Brain pericyte (primary cell): ENCODE measurements at regions not wholly inside any gene's neighbourhood (a gene's known extent, or its start where the extent isn't known, plus 50 kb on each side); places are given as distances from the start of the nearest gene placed in this dataset.

Experiments used
- DNase-seq: peaks from one replicate; pipeline ENCODE4 v3.0.0-alpha.2; 2012; ENCODE audit warnings: low read depth, low spot score

GRCh38 chr13:106986687-106987426 is 418.9 kb upstream of the ARGLU1 start:
- no peak for DNase-seq

- DNase-seq = no peak
Observed at GRCh38 chr13:106986033-106986484, 418.1 kb upstream of the ARGLU1 start.

GRCh38 chr13:106985481-106985880 is 417.5 kb upstream of the ARGLU1 start:
- DNase-seq = no peak

- DNase-seq = no peak
Observed at GRCh38 chr13:106981051-106981450, 413.1 kb upstream of the ARGLU1 start.

GRCh38 chr13:106967391-106967790 is 399.5 kb upstream of the ARGLU1 start:
- no peak for DNase-seq

GRCh38 chr13:106963151-106963550 is 395.2 kb upstream of the ARGLU1 start:
- DNase-seq = no peak

- DNase-seq = no peak
Observed at GRCh38 chr13:106961651-106962050, 393.7 kb upstream of the ARGLU1 start.

GRCh38 chr13:106961216-106961615 is 393.3 kb upstream of the ARGLU1 start:
- no peak for DNase-seq

GRCh38 chr13:106958621-106959048 is 390.7 kb upstream of the ARGLU1 start:
- DNase-seq = no peak

GRCh38 chr13:106942563-106942962 is 374.6 kb upstream of the ARGLU1 start:
- DNase-seq = no peak

- DNase-seq = no peak
Observed at GRCh38 chr13:106941779-106942178, 373.8 kb upstream of the ARGLU1 start.

GRCh38 chr13:106927421-106927820 is 359.5 kb upstream of the ARGLU1 start:
- DNase-seq = no peak

- DNase-seq = no peak
Observed at GRCh38 chr13:106922384-106922783, 354.4 kb upstream of the ARGLU1 start.

- no peak for DNase-seq
Observed at GRCh38 chr13:106919638-106920037, 351.7 kb upstream of the ARGLU1 start.

GRCh38 chr13:106919133-106919532 is 351.2 kb upstream of the ARGLU1 start:
- no peak for DNase-seq

- DNase-seq = no peak
Observed at GRCh38 chr13:106918557-106918860, 350.6 kb upstream of the ARGLU1 start.

- peak; percentile 58 for DNase-seq
Observed at GRCh38 chr13:106917673-106918556, 350.0 kb upstream of the ARGLU1 start.

- DNase-seq = no peak
Observed at GRCh38 chr13:106917024-106917571, 349.2 kb upstream of the ARGLU1 start.

- DNase-seq = no peak
Observed at GRCh38 chr13:106916329-106916976, 348.5 kb upstream of the ARGLU1 start.

GRCh38 chr13:106915146-106915545 is 347.2 kb upstream of the ARGLU1 start:
- DNase-seq = no peak

GRCh38 chr13:106911627-106912026 is 343.7 kb upstream of the ARGLU1 start:
- DNase-seq = no peak

- no peak for DNase-seq
Observed at GRCh38 chr13:106911020-106911419, 343.1 kb upstream of the ARGLU1 start.
